ENCODE measurements at regions not wholly inside any gene's neighbourhood (a gene's known extent, or its start where the extent isn't known, plus 50 kb on each side); places are given as distances from the start of the nearest gene placed in this dataset.

DNA sequence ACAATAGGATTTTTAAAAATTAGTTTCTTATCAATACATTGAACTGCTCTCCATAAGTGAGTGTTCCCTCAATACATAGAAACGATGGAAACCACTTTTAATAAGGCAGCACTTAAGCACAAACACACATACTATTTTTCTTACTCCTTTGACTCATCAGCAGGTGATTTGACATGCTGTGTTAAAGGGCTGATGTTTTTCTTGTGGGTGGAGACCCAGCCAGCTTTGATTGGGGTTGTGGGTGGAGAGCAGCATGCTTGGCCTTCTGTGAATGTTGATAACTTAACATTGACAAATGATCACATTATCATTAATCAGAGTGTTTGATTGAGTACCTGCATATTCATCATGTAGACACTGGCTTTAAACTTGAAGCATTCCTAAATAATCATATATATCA, 223.0 kb upstream of the DPH6 start:
- TF ChIP-seq, protein P1, sequence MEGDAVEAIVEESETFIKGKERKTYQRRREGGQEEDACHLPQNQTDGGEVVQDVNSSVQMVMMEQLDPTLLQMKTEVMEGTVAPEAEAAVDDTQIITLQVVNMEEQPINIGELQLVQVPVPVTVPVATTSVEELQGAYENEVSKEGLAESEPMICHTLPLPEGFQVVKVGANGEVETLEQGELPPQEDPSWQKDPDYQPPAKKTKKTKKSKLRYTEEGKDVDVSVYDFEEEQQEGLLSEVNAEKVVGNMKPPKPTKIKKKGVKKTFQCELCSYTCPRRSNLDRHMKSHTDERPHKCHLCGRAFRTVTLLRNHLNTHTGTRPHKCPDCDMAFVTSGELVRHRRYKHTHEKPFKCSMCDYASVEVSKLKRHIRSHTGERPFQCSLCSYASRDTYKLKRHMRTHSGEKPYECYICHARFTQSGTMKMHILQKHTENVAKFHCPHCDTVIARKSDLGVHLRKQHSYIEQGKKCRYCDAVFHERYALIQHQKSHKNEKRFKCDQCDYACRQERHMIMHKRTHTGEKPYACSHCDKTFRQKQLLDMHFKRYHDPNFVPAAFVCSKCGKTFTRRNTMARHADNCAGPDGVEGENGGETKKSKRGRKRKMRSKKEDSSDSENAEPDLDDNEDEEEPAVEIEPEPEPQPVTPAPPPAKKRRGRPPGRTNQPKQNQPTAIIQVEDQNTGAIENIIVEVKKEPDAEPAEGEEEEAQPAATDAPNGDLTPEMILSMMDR (IDR thresholded peaks at IDR 0.05) = no peak
- no peak for TF ChIP-seq POLR2A (IDR thresholded peaks at IDR 0.05)

All from adrenal gland (tissue), 5 donors.